GM18873 (cell line): ENCODE measurements at regions not wholly inside any gene's neighbourhood (a gene's known extent, or its start where the extent isn't known, plus 50 kb on each side); places are given as distances from the start of the nearest gene placed in this dataset.

Experiments
- ATAC-seq: cut with Tn5 transposase; IDR thresholded peaks from one replicate; pipeline ENCODE4 v1.9.1; 2021; ENCODE audit warnings: mild to moderate bottlenecking, moderate library complexity, moderate number of reproducible peaks; ENCODE audit not compliant: unreplicated experiment, low FRiP score

DNA sequence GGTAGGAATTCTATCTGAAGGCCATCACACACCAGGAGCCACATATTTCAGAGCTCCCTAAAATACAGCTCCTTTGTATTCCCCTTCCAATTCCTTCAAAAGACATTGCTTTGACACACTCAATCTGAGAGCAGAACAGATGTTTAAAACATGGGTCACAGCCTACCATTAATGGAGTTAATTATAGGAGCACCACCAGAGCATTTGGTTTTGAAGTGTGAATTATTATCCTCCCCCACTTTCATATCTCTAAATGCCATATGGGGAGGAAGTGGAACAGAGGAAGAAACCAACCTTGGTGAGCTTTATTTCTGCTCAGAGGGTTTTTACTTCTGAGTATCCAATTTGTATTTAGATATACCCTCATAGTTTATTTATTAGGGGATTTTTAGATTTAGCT, 50.7 kb upstream of the TNFRSF21 start:
- ATAC-seq = peak; percentile 51

DNA sequence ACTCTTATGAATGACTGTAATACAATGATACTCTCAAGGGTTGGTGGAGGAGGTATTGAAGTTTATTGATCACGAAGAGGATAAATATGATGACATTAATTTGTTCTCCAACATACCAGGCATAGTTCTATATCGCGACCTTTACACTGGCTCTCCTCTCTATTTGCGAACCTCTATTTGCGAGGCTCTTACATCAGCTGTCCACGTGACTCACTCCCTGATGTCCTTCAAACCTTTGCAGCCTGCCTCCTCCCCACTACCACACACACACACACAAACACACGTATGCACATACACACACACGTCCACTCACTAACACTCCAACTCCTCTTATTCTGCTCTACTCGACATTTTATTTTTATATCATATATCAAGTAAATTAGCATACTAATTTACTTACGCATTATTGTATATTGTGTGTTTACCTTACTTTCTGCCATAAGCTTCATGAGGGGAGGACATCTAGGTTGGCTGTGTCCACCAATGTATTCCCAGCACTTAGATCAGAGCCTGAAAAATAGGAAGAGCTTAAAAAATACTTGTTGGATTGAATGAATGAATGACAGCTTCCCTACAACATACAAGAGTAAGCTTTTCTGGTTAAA, 53.3 kb upstream of the TNFRSF21 start:
- ATAC-seq = no peak

DNA sequence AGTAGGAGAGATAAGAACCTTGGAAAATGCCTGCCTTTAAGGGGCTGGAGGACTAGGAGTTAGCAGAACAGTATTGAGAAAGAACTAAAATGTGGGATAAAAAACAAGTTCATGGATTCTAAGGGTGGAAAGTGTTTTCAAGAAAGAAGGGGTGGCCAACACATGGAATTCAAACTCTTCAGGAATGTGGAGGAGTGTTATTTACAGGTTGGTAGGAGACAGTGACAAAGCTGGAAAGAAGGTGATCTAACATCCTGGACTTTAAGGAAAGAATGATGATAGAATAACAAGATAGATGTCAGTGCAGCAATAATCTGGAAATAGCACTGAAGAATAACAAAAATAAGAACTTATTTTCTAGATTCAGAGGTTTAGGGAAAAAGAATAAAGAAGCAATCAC, 54.0 kb upstream of the TNFRSF21 start:
- ATAC-seq = no peak

DNA sequence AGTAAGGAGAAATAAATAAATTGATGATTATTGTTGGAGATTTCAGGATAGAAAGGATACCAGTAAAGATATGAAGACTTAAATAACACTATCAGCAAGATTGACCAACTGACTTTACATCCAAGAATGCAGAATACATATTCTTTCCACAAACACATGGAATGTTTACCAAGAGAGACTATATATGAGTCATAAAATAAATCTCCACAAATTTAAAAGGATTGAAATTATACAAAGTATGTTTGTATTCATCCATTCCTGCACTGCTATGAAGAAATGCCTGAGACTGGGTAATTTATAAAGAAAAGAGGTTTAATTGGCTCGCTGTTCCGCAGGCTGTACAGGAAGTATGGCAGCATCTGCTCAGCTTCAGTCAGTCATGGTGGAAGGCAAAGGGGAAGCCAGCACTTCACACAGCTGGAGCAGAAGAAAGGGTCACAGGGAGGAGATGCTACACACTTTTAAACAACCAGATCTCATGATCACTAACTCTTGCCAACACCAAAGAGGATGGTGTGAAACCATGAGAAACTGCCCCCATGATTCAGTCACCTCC, 56.7 kb upstream of the TNFRSF21 start:
- no peak for ATAC-seq

DNA sequence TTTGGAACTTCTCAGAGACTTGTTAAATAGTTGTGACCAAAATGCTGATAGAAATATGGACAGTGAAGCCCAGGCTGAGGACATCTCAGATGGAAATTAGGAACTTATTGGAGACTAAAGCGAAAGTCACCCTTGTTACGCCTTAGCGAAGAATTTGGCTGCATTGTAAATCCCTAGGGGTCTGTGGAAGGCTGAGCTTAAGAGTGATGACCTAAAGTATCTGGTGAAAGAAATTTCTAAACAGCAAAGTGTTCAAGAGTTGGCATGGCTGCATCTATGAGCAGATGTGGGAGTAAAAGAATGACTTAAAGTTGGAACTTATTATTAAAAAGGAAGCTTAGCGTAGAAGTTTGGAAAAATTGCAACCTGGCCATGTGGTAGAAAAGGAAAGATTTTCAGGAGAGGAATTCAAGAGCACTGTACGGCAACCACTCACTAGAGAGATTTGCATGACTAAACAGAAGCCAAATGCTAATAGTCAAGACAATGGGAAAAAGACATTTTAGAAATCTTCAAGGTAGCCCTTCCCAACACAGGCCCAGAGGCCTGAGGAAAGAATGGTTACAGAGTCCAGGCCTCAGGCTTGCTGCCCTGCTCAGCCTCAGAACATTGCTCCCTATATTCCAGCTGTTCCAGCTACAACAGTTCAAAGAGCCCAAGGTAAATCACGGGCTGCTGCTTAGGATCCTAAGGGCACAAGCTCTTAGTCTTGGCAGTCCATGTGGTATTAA, 61.6 kb upstream of the TNFRSF21 start:
- no peak for ATAC-seq

DNA sequence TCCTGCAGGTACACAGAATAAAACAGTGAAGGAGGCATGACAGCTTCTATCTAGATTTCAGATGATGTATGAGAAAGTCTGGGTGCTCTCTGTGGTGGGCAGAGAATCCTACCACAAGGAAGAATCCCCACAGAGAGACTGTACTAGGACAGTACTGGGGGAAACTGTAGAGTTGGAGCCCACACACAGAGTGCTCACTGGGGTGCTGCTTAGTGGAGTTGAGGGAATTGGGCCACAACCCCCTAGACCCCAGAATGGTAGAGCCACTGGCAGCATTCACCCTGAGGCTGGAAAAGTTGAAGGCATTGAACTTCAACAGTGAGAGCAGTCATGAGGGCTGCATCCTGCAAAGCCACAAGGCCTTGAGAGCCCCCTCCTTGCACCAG, 62.2 kb upstream of the TNFRSF21 start:
- ATAC-seq = no peak

DNA sequence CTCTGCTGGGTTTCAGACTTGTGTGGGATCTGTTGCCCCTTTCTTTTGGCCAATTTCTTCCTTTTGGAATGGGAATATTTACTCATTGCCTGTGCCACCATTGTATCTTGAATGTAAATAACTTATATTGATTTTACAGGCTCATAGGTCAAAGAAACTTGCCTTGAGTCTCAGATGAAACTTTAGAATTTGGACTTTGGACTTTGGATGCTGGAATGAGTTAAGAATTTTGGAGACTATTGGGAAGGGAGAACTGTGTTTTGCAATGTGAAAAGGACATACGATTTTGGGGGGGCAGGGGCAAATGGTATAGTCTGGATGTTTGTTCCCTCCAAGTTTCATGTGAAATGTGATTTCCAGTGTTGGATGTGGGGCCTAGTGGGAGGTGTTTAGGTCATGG, 62.6 kb upstream of the TNFRSF21 start:
- ATAC-seq = no peak

DNA sequence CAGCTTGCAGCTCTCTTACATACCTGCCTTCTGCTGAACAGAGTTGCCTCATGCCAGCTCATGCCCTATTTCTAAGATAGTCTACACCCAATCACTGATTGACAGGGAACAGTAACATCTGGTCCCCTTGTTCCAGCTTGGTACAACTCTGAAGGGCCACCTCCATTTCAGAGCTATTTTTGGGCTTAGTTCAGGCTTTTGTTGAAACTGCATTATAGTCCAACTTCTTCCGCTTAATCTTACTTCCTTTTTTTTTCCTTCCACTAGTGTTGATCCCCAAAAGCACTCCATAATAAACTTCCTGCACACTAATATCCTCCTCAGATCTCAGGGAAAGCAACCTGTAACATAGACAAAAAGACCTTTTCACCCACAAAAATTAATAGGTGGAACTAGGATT, 65.7 kb upstream of the TNFRSF21 start:
- ATAC-seq = no peak

DNA sequence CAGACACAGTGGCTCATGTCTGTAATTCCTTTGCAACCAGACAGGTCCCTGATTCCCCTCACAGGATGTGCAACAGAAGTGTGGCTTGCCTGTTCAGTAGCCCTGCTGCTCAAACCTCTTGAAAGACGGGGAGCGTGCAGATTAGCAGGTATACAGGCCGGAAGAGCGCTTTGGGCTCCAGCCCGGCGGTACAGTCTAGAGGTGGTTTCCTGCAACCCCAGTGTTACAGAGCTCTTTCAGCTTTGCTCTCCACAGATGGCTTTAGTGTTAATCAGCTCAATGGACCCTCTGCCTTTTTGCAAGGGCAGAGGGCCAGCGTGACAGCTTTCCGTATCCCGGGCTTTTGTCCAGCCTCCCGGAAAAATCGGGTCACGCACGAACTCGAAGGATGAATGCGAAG, 67.2 kb upstream of the TNFRSF21 start:
- no peak for ATAC-seq

DNA sequence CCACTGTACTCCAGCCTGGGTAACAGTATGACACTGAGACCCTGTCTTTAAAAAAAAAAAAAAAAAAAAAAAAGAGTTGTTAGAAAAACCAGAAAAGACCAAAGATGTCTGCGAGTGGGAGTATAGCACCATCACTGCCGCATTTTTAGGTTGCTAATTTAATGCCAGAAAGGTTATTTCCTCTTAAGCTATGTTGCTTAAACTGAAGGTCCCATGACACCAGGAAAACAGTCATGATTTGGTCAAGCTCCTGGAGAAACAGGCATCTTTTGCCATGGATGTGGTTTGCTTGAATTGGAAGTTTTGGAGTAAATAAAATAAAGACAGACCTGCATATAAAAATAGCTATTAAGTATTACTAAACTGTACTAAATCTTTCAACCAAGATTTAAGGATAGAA, 68.3 kb upstream of the TNFRSF21 start:
- no peak for ATAC-seq

DNA sequence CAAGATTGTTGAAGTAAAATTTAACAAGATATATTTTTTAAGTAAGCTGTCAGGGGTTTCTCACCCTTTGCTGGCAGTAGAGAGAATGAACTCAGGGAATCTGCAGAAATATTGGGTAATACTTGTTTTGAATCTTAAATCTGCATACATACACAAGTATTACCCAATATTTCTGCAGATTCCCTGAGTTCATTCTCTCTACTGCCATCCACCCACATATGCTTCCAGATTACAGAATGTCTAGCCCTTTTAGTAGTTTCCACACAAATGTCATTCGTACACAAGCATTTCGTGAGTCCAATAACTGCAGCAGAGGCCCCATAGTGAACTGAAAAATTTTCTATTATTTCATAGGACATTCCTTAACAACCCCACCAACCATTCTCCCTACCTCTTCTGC, 69.6 kb upstream of the TNFRSF21 start:
- no peak for ATAC-seq

DNA sequence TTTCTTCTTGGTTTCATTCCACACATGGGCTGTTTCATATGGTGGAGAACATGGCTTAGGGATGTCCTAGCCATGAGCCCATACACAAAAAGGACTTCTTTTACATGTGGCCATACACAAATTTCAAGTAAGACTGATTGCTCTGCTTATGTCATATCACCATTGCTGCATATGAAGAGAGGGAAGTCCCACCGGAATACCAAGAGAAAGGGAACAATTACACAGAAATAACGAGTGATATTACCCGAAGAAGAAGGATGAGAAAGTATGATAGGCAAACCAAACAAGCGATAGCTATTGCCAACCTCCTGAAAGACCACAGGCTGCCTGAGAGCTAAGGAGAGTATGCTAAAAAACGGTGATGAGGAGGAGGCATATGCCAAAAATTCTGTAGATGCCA, 70.5 kb upstream of the TNFRSF21 start:
- no peak for ATAC-seq

DNA sequence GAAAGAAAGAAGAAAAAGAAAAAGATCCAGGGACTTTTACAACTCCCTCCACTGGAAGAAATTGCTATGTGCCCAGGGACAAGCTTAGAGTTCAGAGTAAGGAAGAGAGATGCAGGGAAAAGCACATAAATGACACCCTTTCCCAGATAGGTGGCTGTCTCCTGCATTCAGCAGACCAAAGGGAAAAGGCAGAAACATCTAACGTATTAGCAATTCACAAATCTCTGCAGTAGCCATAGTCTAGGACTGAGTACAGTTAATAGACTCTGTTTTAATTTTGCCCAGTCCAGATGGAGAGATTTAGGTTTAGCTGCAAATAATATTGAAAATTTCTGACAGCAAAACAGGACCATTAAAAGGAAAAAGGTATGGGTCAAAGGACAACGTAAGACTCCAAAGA, 71.3 kb upstream of the TNFRSF21 start:
- no peak for ATAC-seq

DNA sequence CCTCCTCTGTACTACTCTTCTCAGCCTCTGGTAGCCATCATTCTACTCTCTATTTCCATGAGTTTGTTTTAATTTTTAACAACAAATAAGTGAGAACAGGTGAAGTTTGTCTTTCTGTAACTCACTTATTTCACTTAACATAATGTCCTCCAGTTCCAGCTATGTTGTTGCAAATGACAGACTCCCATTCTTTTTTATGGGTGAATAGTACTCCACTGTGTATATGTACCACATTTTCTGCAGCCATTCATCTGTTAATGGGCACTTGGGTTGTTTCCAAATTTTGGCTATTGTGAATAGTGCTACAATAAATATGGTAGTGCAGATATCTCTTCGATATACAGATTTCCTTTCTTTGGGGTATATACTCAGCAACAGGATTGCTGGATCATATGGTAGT, 73.7 kb upstream of the TNFRSF21 start:
- no peak for ATAC-seq

DNA sequence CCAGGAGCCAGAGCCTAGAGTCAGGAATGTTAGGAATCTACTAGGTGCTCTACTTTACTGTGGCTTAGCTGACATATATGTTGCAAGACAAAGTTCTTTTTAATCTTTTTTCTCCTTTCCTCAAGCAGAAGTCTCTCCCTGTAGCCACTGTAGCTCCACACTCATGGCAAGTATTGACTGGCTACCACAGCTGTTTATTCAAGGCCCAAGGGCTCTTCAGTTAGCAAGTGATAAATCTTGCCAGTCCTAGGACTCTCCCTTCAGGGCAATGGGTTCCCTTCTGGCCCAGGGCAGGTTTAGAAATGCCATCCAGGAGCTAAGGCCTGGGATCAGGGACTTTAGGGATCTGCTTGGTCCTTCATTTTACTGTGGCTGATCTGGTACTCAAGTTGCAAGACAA, 82.0 kb upstream of the TNFRSF21 start:
- no peak for ATAC-seq

DNA sequence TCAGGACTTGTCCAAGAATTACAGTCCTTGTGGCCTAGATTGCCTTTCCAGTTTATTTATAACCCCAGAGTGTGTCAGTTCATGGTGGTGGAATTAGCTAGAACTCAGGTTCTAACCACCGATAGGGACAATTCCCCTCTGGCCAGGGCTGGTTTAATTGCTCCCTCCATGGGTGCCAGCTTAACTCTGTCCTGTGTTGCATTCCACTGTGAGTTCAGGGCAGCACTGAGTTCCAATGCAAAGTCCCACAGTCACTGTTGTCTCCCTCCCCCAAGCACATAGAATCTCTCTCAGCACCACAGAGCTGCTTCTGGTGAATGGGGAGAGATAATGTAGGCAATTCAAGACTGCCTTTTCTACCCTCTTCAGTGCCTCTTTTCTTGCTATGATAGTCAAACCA, 82.5 kb upstream of the TNFRSF21 start:
- no peak for ATAC-seq

DNA sequence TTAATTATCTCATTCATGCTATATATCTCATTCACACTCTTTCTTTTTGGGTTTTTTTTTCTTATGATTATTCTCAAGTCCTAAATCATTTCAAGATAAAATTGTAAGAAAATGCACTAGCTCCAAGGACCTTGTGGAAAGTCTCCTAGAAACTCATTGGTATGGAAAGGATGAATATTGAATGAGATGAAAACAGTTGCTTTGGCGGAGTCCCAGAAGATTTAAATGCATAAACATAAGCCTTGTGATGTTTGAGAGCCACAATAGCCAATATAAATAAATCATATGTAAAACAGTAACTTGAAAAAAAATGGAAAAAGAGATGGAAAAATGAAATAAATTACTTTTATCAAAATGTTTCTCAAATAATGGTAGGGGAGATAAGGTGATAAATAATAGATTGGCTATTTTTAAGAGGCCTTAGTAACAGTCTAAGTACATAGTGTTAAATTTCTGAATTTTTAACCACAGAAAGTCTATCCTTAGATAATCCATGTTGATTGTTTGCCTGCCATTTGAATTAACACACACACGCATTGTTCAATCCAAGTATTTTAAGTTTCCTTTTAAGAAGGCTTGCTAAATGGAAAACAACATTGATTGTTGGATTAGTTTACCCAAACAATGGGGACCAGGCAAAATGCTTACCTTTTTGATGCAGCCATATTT, 81.1 kb upstream of the CD2AP start:
- ATAC-seq = no peak

DNA sequence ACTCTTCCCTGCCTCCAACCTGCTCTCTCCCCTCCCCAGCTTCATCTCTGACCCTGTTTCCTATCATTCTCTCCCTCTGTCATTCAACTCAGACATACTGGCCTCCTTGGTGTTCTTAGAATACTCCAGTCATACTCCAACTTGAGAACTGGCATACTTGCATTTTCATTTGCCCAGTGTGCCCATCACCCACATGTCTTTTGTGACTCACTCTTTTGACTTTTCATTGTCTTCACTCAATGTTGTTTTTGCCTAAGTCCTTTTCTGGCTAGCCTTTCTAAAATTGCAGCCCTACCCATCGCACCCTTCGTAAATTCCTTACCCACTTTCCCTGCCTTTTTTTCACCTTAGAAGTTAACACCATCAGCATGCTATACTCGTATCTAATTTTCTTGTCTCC, 77.0 kb upstream of the CD2AP start:
- ATAC-seq = no peak

DNA sequence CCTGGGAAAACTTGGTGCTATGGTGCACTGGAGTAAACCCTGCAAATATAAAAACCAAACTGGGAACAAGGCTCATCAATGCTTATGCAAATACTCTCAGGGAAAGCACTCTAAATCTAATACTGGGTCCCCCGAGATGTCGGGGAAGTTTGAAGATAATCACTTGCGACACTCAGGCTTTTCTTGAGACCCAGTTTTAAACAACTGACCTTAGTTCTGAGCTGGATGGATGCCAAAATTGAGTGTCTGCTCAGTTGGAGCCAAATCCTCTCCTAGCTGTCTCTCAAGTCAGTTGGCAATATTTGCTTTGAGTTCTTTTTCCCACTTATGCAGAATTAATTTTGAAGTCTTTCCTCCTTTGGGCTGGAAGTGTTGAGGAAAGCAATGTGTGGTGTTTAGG, 75.5 kb upstream of the CD2AP start:
- ATAC-seq = no peak

DNA sequence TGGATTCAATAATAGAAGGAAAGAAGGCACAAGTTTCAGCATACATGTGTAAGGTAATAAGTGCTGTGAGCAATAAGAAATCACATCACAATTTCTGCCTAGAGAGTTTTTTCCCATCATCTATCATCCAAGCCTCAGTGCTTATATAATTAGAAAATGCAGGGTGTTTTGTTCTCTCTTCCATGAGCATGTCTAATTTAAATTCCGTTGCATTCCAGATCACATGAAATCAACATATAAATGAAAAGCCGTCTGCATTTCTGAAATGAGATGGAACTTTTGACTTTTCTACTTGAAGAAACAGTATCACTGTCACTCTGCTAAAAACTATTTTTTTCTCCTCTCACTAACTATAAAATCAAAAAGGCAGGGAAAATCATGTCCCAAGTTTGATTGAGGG, 74.5 kb upstream of the CD2AP start:
- ATAC-seq = no peak

DNA sequence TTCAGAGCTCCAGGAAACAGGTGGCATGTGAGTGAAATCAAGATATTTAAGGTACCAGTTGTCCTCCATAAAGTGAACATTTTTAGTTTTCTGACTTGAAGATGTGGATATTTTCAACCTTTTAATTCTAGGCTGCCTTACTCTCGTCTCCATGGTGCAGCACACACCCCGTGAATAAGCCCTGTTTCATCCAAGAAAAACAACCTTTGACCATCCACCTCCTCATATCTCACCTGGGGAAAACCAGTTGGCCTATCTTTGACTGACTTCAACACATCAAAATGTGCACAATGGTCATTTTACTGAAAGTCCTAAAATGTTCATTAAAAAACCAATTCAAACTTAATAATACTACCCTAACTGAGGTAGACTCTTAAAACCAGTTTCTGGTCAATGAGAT, 73.8 kb upstream of the CD2AP start:
- no peak for ATAC-seq

DNA sequence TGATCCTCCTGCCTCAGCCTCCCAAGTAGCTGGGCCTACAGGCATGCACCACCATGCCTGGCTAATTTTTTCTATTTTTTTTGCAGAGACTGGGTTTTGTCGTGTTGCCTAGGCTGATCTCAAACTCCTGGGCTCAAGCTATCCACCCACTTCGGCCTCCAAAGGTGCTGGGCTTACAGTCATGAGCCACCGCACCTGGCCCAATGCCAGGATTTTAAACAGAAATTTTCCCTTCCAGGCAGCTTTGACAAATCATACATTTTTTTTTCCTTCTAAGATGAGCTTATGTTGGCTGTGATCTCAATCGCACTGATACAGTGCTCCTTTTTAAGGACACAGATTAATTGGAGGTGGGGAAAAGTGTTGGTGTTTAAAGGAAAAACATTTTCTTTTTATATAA, 73.2 kb upstream of the CD2AP start:
- no peak for ATAC-seq
